Body of pancreas (tissue), 4 donors: ENCODE measurements at regions not wholly inside any gene's neighbourhood (a gene's known extent, or its start where the extent isn't known, plus 50 kb on each side); places are given as distances from the start of the nearest gene placed in this dataset.

ENCODE experiments used
- CTCF ChIP-seq, 7 experiments: fragments of 450-650 bp in 4 of 7; fragments of 200-600 bp in 3 of 7; sonication (generic) in 3 of 7; IDR thresholded peaks; one replicate each; pipeline ENCODE4 v1.5.1; 2016 to 2019; ENCODE audit warnings: antibody characterized with exemption in 7 of 7
- POLR2A ChIP-seq, 3 donors: fragments of 450-650 bp; IDR thresholded peaks; one replicate each; pipeline ENCODE4 v1.6.1; 2016; ENCODE audit warnings: antibody characterized with exemption in 3 of 3, mild to moderate bottlenecking in 2 of 3

- TF ChIP-seq POLR2A (IDR thresholded peaks at IDR 0.05) (no peak), CTCF (IDR thresholded peaks at IDR 0.05) (no peak)
Observed at GRCh38 chr5:6244339-6244714, 134.0 kb downstream of the MED10 start.
